GM18517 (cell line): ENCODE measurements at regions not wholly inside any gene's neighbourhood (a gene's known extent, or its start where the extent isn't known, plus 50 kb on each side); places are given as distances from the start of the nearest gene placed in this dataset.

Experiments used
- ATAC-seq: cut with Tn5 transposase; IDR thresholded peaks from one replicate; pipeline ENCODE4 v1.9.1; 2021; ENCODE audit warnings: mild to moderate bottlenecking, moderate library complexity; ENCODE audit not compliant: unreplicated experiment

- ATAC-seq = peak; percentile 76
Measured at GRCh38 chr13:50511877-50512341, 331.6 kb downstream of the DLEU7 start.

- peak; percentile 84 for ATAC-seq
Measured at GRCh38 chr13:50512474-50513299, 330.8 kb downstream of the DLEU7 start.

- ATAC-seq = no peak
Measured at GRCh38 chr13:50513300-50513877, 330.1 kb downstream of the DLEU7 start.

- ATAC-seq = no peak
Measured at GRCh38 chr13:50514249-50514648, 329.2 kb downstream of the DLEU7 start.

DNA sequence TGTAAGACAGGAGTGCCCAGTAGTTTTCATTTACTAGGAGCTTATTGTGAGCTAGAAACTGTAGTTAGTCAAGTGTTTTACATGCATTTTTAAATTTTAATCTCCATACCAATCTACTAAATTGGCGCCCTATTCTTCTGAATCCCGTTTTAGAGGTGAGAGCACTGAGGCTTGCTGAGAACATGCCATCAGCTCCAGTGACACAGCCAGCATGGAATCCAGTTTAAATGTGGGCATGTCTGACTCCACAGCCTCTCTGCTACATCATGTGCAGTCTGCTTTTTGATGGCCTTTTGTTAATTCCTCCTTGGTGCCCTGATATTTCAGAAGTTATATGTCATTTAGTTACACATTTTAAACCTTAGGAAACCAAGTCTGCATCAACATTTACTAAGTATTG lies 325.4 kb downstream of the DLEU7 start:
- no peak for ATAC-seq

GRCh38 chr13:50518781-50519201 lies 324.7 kb downstream of the DLEU7 start:
- no peak for ATAC-seq

- ATAC-seq = no peak
Measured at GRCh38 chr13:50519866-50520265, 323.6 kb downstream of the DLEU7 start.

GRCh38 chr13:50521006-50521830 lies 322.3 kb downstream of the DLEU7 start:
- ATAC-seq = no peak

DNA sequence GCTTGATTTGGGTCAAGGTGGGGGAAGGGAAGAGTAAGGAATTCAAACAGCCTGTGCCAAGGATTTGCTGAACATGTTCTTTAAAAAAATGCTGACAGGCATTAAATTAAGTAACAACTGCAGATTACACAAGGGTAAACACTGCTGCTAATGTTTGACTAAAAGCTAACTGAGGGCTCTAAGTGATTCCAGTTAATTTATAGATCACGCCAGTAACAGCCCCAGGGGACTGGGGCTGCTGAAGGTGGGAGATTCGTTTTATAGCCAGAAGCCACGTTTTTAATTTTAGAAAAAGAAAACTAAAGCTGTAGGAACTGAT lies 321.7 kb downstream of the DLEU7 start:
- no peak for ATAC-seq

- no peak for ATAC-seq
Measured at GRCh38 chr13:50522506-50522905, 321.0 kb downstream of the DLEU7 start.

GRCh38 chr13:50523307-50523706 lies 320.2 kb downstream of the DLEU7 start:
- ATAC-seq = no peak

- ATAC-seq = no peak
Measured at GRCh38 chr13:50524560-50524959, 318.9 kb downstream of the DLEU7 start.

- no peak for ATAC-seq
Measured at GRCh38 chr13:50526661-50527071, 316.8 kb downstream of the DLEU7 start.

GRCh38 chr13:50527188-50527587 lies 316.3 kb downstream of the DLEU7 start:
- ATAC-seq = no peak

DNA sequence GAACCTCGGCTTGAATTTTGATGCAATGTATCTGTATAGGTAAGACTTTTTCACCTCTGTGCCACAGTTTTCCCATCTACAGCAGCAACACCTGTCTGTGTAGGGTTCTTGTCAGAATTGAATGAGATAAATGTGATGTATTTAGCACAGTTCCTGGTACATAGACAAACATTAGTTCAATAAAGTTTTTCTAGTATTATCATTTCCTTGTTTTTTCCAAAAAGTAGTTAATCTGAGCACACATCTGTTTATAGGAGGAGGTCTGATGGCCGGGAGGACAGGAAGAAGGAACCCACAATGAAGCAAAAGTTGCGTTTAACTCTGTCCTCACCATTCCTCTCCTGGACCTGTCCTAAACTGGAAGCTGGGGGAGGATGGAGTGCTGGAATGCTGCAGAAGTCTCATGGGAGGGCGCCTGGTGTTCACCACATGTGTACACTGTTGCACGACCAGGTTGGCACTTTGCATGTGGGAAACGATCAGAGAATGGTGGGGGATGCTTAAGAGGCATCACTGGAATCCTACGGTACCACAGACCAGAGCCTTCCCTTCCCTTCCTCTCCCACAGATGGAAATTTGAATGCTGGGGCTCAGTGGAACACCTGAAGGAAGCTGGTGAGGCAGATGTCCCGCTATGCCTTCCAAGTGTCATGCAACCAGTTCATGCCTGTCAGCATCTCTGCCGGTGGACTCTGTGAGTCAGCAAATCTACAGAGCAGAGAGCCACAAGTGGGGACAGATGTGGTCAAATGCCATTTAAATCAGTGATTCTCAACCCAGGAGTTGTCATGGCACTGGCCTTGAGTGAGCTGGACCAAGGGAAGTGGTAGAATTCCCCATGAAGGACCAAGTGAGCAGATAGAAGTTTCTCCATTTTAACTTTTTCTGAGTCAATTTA lies 315.6 kb downstream of the DLEU7 start:
- ATAC-seq = no peak

DNA sequence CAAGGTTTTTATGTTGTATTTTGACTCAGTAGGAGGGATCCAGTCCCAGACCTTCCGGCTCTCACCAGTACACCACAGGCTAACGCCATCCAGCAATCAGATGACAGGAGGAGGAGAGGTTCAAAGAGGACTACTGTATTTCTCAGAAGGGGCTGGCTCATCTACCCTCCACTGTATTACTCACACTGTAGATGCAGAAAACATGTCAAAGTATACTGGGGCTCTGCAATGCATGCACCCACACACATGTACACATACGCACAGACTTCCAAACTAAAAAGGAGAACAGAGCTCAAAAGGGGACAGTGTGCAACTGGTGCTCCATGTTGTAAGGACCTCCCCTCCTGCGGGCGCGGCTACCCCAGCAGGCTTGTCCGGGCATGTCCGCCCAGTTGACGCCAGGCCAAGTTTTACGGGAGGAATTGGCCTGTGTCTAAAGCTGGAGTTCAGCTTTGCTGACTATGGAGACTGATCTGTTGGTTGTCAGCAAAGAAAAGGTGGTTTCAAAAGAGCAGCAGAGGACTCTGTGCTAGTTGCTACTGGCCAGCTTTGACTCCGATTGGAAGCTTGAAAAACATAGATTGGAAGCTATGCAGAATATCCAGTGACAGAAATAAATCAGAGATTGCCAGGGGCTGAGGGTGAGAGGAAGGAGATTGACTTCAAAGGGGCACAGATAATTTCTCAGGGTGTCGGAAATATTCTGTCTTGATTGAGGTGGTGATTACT lies 314.2 kb downstream of the DLEU7 start:
- no peak for ATAC-seq

GRCh38 chr13:50531917-50532899 lies 311.3 kb downstream of the DLEU7 start:
- no peak for ATAC-seq

- ATAC-seq = no peak
Measured at GRCh38 chr13:50535050-50535449, 308.4 kb downstream of the DLEU7 start.

DNA sequence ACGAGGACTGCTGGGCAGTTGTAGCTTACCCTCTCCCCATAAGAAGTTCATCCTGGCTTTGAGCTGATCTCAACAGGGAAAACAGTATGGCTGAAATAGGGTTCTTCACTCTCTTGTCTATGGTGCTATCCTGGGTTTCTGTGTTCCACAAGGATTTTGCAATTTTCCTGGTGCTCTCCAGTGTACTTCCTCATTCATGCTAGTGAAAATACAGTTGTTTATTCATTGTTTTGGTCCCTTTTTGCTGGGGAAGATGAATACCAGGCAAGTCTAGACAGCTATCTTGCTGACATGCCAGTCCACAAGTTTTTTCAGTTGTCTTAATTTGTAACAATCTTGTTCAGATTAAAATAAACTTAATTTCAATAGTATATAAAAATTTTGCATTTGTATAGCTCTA lies 306.5 kb downstream of the DLEU7 start:
- ATAC-seq = no peak
